Fibroblast of mammary gland (primary cell): ENCODE measurements at regions not wholly inside any gene's neighbourhood (a gene's known extent, or its start where the extent isn't known, plus 50 kb on each side); places are given as distances from the start of the nearest gene placed in this dataset.

Experiments used
- DNase-seq: peaks from one replicate; pipeline ENCODE4 v3.0.0-alpha.2; 2010; ENCODE audit warnings: low read depth
- H3K4me3 ChIP-seq: 2 replicates; pipeline ENCODE4 v1.5.1; 2011; ENCODE audit warnings: low read depth, mild to moderate bottlenecking, low read length, moderate library complexity; ENCODE audit not compliant: control insufficient read depth
- TF ChIP-seq, protein P1 (sequence below): conservative IDR thresholded peaks from 2 replicates; pipeline ENCODE4 v1.5.1; 2011; ENCODE audit warnings: low read depth, low read length, inconsistent platforms; ENCODE audit not compliant: control insufficient read depth, insufficient read depth

DNA sequence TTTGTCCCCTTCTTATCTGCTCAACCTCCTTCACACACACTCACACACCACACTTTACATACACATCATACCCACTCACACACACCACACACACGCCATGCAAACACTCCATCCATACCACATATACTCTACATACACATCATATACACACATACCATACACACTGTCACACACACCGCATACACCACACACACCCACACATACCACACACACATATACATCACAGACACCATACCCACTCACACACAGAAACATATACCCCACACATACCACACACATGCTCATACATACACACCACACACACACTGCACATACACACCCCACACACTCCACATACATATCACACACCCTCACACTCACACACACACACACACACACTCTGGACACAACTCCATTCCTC is 54.3 kb upstream of the ACP3 start:
- TF ChIP-seq, protein P1, sequence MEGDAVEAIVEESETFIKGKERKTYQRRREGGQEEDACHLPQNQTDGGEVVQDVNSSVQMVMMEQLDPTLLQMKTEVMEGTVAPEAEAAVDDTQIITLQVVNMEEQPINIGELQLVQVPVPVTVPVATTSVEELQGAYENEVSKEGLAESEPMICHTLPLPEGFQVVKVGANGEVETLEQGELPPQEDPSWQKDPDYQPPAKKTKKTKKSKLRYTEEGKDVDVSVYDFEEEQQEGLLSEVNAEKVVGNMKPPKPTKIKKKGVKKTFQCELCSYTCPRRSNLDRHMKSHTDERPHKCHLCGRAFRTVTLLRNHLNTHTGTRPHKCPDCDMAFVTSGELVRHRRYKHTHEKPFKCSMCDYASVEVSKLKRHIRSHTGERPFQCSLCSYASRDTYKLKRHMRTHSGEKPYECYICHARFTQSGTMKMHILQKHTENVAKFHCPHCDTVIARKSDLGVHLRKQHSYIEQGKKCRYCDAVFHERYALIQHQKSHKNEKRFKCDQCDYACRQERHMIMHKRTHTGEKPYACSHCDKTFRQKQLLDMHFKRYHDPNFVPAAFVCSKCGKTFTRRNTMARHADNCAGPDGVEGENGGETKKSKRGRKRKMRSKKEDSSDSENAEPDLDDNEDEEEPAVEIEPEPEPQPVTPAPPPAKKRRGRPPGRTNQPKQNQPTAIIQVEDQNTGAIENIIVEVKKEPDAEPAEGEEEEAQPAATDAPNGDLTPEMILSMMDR: no peak
- no peak overlapping the region for H3K4me3 ChIP-seq
- DNase-seq: no peak

DNA sequence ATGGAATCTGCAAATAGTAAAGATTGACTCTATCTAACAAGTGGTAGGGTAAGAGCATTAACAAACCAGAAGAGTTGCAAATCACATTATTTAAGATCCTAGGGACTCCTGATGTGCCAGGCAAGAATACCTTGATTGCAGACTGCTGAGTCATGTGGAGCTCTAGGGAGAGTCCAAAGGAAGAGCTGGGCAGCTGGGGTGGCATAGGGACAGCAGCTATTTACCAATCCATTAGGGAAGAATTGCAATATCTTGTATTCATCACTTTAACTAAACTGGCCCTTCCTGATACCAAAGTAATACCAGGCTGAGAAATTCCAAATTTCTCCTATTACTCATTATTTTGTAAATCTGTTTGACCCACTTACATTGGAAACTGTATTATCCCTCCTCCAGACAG is 52.2 kb upstream of the ACP3 start:
- no peak for DNase-seq
- TF ChIP-seq, protein P1: no peak
- H3K4me3 ChIP-seq: no peak overlapping the region

DNA sequence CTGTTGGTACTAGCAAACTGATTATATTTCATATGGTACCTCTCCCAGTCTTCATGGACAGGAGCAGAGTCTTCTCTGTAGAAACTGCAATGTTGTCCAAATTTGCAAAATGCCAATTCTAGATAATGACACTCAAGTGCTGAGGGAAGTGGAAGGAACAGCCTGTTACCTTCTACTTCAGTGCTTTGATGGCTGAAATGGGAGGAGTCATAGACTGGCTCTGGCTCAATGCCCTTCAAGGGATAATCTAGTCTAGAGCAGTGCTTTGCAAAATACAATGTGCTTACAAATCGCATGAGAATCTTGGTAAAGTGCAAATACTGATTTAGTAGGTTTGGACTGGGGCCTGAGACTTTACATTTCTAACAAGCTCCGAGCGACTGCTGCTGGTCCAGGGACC is 51.7 kb upstream of the ACP3 start:
- TF ChIP-seq, protein P1: no peak
- DNase-seq: no peak
- H3K4me3 ChIP-seq: no peak overlapping the region

DNA sequence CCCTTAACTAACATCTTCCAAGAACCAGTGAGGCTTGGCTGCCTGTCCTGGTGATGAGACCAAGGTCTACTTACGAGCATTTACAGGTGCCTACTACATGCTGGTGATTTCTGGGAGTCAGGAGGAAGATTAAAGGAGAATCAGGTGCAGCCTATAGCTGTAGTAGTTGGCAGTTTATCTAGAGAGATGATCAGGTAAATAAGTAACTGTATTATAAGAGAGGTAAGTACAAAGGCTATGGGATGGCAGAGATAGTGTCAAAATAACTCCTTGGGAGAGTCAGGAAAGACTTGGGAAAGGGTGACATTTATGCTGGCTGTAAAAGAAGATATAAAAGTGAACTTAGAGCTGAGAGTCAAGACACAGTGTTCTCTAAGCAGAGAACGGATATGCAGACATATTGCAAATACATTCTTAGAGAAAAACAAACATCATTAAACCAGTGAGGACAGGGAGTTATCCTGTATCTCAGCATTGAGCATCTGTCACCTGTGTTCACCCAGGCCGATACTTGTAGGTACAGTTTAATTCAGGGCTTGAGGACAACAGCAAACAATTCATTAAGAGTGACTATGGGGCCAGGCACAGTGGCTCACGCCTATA is 49.7 kb upstream of the ACP3 start:
- no peak for DNase-seq
- no peak overlapping the region for H3K4me3 ChIP-seq
- TF ChIP-seq, protein P1: no peak
